K562 (cell line): ENCODE measurements at regions not wholly inside any gene's neighbourhood (a gene's known extent, or its start where the extent isn't known, plus 50 kb on each side); places are given as distances from the start of the nearest gene placed in this dataset.

ENCODE experiments used
- ATAC-seq: fragments of 200-7000 bp; cut with Tn5 transposase; 3 replicates; pipeline ENCODE4 v1.9.1; 2020; ENCODE audit warnings: moderate library complexity
- BruUV-seq: library from RNA; stranded (reverse); fragments of 400-500 nt; replicated peaks from 2 replicates; lab custom pipeline; 2021; lab: Mats Ljungman, UMichigan
- CTCF ChIA-PET: fragments of 300-600 bp; formaldehyde crosslinking; extraction: SDS; loops from one replicate; lab custom pipeline; 2021; ENCODE audit warnings: low intra/inter-chr PET ratio; lab: Yijun Ruan, JAX
- POLR2A ChIA-PET: fragments of 300-600, 350-650 bp; sonication (Branson Sonifier 250); formaldehyde crosslinking; extraction: SDS; loops from one replicate; lab custom pipeline; 2021; ENCODE audit warnings: antibody characterized with exemption, inconsistent platforms; lab: Yijun Ruan, JAX
- DNase-seq, 4 experiments: peaks; one replicate each; pipeline versions ENCODE4 v3.0.0 to v3.0.0-alpha.2; 2011 to 2018; ENCODE audit warnings: low spot score in 3 of 4, mixed read lengths in 3 of 4; ENCODE audit errors: extremely low read depth in 1 of 4
- FAIRE-seq: peaks from 2 replicates; lab custom pipeline; 2011; peaks lifted over from hg19 to GRCh38; lab: Jason Lieb, UNC
- H2AFZ ChIP-seq: 2 replicates; pipeline ENCODE4 v1.6.0; 2011; ENCODE audit warnings: low read depth, low read length, control low read depth, inconsistent platforms
- H3K27ac ChIP-seq: fragments of 200-600 bp; 3 replicates; pipeline ENCODE4 v1.8.0; 2011; ENCODE audit warnings: low read depth, mild to moderate bottlenecking, control low read depth, inconsistent platforms, low read length, moderate library complexity, mixed read lengths; ENCODE audit errors: extremely low read depth
- H3K27me3 ChIP-seq, 2 experiments: fragments of 300-600 bp in 1 of 2; 2 replicates in 1 of 2; 3 replicates in 1 of 2; pipeline versions ENCODE4 v1.6.0 to v1.8.0; 2011; ENCODE audit warnings: inconsistent platforms in 2 of 2, low read length in 2 of 2, mild to moderate bottlenecking in 1 of 2, mixed read lengths in 1 of 2, moderate library complexity in 1 of 2; ENCODE audit not compliant: control insufficient read depth in 2 of 2, insufficient read depth in 2 of 2
- H3K36me3 ChIP-seq: fragments of 300-600 bp; 3 replicates; pipeline ENCODE4 v1.8.0; 2011; ENCODE audit warnings: mild to moderate bottlenecking, low read length, inconsistent platforms; ENCODE audit not compliant: control insufficient read depth, insufficient read depth
- H3K4me1 ChIP-seq, 2 experiments: fragments of 200-600 bp in 1 of 2; replicated peaks in 1 of 2; 2 replicates in 1 of 2; 3 replicates in 1 of 2; pipeline versions ENCODE4 v1.5.1 to v1.8.0; 2011; ENCODE audit warnings: inconsistent platforms in 2 of 2, low read length in 2 of 2, mild to moderate bottlenecking in 1 of 2, mixed read lengths in 1 of 2, moderate library complexity in 1 of 2; ENCODE audit not compliant: control insufficient read depth in 2 of 2, insufficient read depth in 2 of 2
- H3K4me2 ChIP-seq: 2 replicates; pipeline ENCODE4 v1.6.1; 2011; ENCODE audit warnings: low read length, control low read depth, inconsistent platforms, mixed read lengths; ENCODE audit not compliant: insufficient read depth
- H3K4me3 ChIP-seq: fragments of 200-600 bp; sonication (generic), shearing (Covaris generic); 2 replicates; pipeline ENCODE4 v1.5.1; 2016; ENCODE audit warnings: control low read depth, inconsistent platforms
- H3K79me2 ChIP-seq: fragments of 200-600 bp; 3 replicates; pipeline ENCODE4 v1.8.0; 2011; ENCODE audit warnings: low read length, inconsistent platforms; ENCODE audit not compliant: control insufficient read depth, insufficient read depth
- H3K9ac ChIP-seq, 2 experiments: 2 replicates each; pipeline versions ENCODE4 v1.6.0 to v1.6.1; 2011; ENCODE audit warnings: low read depth in 2 of 2, low read length in 2 of 2, control low read depth in 1 of 2, inconsistent platforms in 1 of 2, mild to moderate bottlenecking in 1 of 2, mixed read lengths in 1 of 2; ENCODE audit not compliant: insufficient read depth in 1 of 2
- H3K9me1 ChIP-seq: one replicate; pipeline ENCODE4 v1.6.0; 2011; ENCODE audit warnings: inconsistent platforms, mild to moderate bottlenecking, low read length, moderate library complexity; ENCODE audit not compliant: control insufficient read depth, insufficient read depth
- H3K9me3 ChIP-seq: replicated peaks from 2 replicates; pipeline ENCODE4 v1.5.1; 2011; ENCODE audit warnings: low read depth, low read length, inconsistent platforms; ENCODE audit not compliant: control insufficient read depth, insufficient read depth
- H4K20me1 ChIP-seq: replicated peaks from 2 replicates; pipeline ENCODE4 v1.6.1; 2011; ENCODE audit warnings: low read length, inconsistent platforms, mixed read lengths; ENCODE audit not compliant: control insufficient read depth, insufficient read depth
- ARID3B ChIP-seq: fragments of 250-450 bp; sonication (Bioruptor Pico); IDR thresholded peaks from 2 replicates; pipeline ENCODE4 v1.4.0; 2020; ENCODE audit warnings: borderline replicate concordance
- BHLHE40 ChIP-seq: IDR thresholded peaks from 2 replicates; pipeline ENCODE4 v1.6.1; 2011; ENCODE audit warnings: low read length, improper control_type of control experiment
- ELF1 ChIP-seq: fragments of 200-800 bp; sonication (Bioruptor generic); IDR thresholded peaks from 2 replicates; pipeline ENCODE4 v1.6.1; 2016; ENCODE audit warnings: missing genetic modification characterization, missing compliant biosample characterization
- ELF2 ChIP-seq: fragments of 250-450 bp; sonication (Bioruptor Pico); IDR thresholded peaks from 2 replicates; pipeline ENCODE4 v1.5.0; 2021; ENCODE audit warnings: mild to moderate bottlenecking
- FIP1L1 ChIP-seq: fragments of 200-400 bp; formaldehyde crosslinking; IDR thresholded peaks from 2 replicates; pipeline ENCODE4 v1.6.1; 2018; ENCODE audit warnings: mild to moderate bottlenecking, low read depth, low read length; ENCODE audit not compliant: poor library complexity, severe bottlenecking
- KAT8 ChIP-seq: fragments of 450-650 bp; IDR thresholded peaks from 2 replicates; pipeline ENCODE4 v1.6.1; 2016; ENCODE audit warnings: low read depth, mild to moderate bottlenecking
- NFATC3 ChIP-seq: fragments of 450-650 bp; IDR thresholded peaks from 2 replicates; pipeline ENCODE4 v1.6.1; 2017; ENCODE audit warnings: mild to moderate bottlenecking
- PHB2 ChIP-seq: fragments of 450-650 bp; IDR thresholded peaks from 2 replicates; pipeline ENCODE4 v1.6.1; 2017; ENCODE audit warnings: low read depth
- SMARCB1 ChIP-seq: IDR thresholded peaks from 2 replicates; pipeline ENCODE4 v1.6.1; 2011; ENCODE audit warnings: improper control_type of control experiment, low read depth; ENCODE audit not compliant: insufficient read length
- SMC3 ChIP-seq: conservative IDR thresholded peaks from 2 replicates; pipeline ENCODE4 v1.6.1; 2011; ENCODE audit warnings: low read depth, low read length, improper control_type of control experiment; ENCODE audit not compliant: insufficient read depth
- SNIP1 ChIP-seq: fragments of 450-650 bp; IDR thresholded peaks from 2 replicates; pipeline ENCODE4 v1.7.1; 2017; ENCODE audit warnings: low read depth, mild to moderate bottlenecking
- SREBF2 ChIP-seq: sonication (generic); formaldehyde crosslinking; IDR thresholded peaks from 2 replicates; pipeline ENCODE4 v1.4.0; 2020; ENCODE audit warnings: mild to moderate bottlenecking, missing genetic modification reagents
- STAG1 ChIP-seq: sonication (generic); formaldehyde crosslinking; IDR thresholded peaks from 2 replicates; pipeline ENCODE4 v1.5.0; 2020; ENCODE audit warnings: missing genetic modification reagents, borderline replicate concordance
- ZNF583 ChIP-seq: fragments of 250-450 bp; sonication (Bioruptor Pico); IDR thresholded peaks from 2 replicates; pipeline ENCODE4 v1.4.0; 2020
- ZNF740 ChIP-seq, 3 experiments: fragments of 200-800 bp in 1 of 3; sonication (Bioruptor generic) in 1 of 3; sonication (generic) in 1 of 3; formaldehyde crosslinking in 1 of 3; IDR thresholded peaks; 2 replicates each; pipeline versions ENCODE4 v1.6.1 to v1.8.0; 2016 to 2022; ENCODE audit warnings: mild to moderate bottlenecking in 2 of 3, missing compliant biosample characterization in 2 of 3, missing genetic modification characterization in 2 of 3, missing genetic modification reagents in 1 of 3
- WGBS: fragments of 100-300 bp; shearing (Covaris generic); methylation state at CpG from one replicate; pipeline ENCODE4 v1.1.6; 2016; ENCODE audit warnings: low coverage, mixed read lengths; ENCODE audit not compliant: insufficient coverage; ENCODE audit errors: missing lambda C conversion rate; 5-methylcytosine and 5-hydroxymethylcytosine counted together
- in situ Hi-C: fragments of 300-500 bp; cut with MboI; formaldehyde crosslinking; loops from 4 replicates; pipeline ENCODE4 v1.15.0; 2018; ENCODE audit warnings: inconsistent platforms, mixed read lengths
- intact Hi-C: fragments of 100-400 bp; cut with micrococcal nuclease; formaldehyde crosslinking; loops from 2 replicates; pipeline ENCODE4 v1.14.2; 2022
- TF ChIP-seq, protein P1 (sequence below): fragments of 450-650 bp; IDR thresholded peaks from 2 replicates; pipeline ENCODE4 v1.6.1; 2017; ENCODE audit warnings: antibody characterized with exemption
- TF ChIP-seq, protein P2 (sequence below): sonication (generic); formaldehyde crosslinking; IDR thresholded peaks from 2 replicates; pipeline ENCODE4 v1.8.0; 2022; ENCODE audit warnings: missing genetic modification reagents, mild to moderate bottlenecking, borderline replicate concordance

DNA sequence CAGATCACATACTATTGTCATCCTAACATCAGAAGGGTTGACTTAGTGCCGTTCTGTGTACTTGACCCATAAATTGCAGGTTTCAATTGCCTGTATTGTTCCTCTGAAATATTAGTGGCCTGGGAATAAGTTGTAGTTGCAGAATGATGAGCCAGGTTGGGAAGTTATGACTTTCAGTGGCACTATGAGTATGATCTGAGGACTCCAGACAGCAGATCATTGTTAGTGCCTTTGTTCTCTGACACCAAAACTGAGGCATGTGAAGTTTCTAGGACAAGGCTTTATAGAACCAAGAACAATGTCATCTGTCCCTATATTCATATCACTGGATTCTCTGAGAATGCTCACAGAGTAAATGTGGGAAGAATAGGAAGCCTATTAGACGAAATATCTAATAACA lies 403.7 kb downstream of the STK39 start:
- no peak overlapping the region for H3K4me2 ChIP-seq
- no TSS peak for BruUV-seq
- no peak overlapping the region for H3K9ac ChIP-seq
- FAIRE-seq: no peak
- no peaks in the 10 kb centered on the region for H4K20me1 ChIP-seq
- peaks cover 9 to 12% of the 10 kb centered on the region in 2 experiments; a peak in 3 of 5 replicates for H3K4me1 ChIP-seq
- H3K9me3 ChIP-seq: no peaks in the 10 kb centered on the region
- intact Hi-C loops: no loop called here
- CTCF ChIA-PET: no interaction called here
- TF ChIP-seq, protein P1, sequence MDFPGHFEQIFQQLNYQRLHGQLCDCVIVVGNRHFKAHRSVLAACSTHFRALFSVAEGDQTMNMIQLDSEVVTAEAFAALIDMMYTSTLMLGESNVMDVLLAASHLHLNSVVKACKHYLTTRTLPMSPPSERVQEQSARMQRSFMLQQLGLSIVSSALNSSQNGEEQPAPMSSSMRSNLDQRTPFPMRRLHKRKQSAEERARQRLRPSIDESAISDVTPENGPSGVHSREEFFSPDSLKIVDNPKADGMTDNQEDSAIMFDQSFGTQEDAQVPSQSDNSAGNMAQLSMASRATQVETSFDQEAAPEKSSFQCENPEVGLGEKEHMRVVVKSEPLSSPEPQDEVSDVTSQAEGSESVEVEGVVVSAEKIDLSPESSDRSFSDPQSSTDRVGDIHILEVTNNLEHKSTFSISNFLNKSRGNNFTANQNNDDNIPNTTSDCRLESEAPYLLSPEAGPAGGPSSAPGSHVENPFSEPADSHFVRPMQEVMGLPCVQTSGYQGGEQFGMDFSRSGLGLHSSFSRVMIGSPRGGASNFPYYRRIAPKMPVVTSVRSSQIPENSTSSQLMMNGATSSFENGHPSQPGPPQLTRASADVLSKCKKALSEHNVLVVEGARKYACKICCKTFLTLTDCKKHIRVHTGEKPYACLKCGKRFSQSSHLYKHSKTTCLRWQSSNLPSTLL: no peak
- TF ChIP-seq ELF2 (CRISPR knock-in tag): no peak
- TF ChIP-seq SNIP1: no peak
- TF ChIP-seq ZNF740 (CRISPR knock-in tag; IDR thresholded peaks at IDR 0.05): no peak
- no peak for TF ChIP-seq ZNF740 (tag; IDR thresholded peaks at IDR 0.05)
- no peak for TF ChIP-seq SMARCB1
- TF ChIP-seq ARID3B (CRISPR knock-in tag): no peak
- no peak for TF ChIP-seq ZNF583 (CRISPR knock-in tag)
- no peak for TF ChIP-seq KAT8
- TF ChIP-seq ELF1: no peak
- no peak for TF ChIP-seq SREBF2 (CRISPR knock-in tag)
- no peak for TF ChIP-seq SMC3
- TF ChIP-seq, protein P2, sequence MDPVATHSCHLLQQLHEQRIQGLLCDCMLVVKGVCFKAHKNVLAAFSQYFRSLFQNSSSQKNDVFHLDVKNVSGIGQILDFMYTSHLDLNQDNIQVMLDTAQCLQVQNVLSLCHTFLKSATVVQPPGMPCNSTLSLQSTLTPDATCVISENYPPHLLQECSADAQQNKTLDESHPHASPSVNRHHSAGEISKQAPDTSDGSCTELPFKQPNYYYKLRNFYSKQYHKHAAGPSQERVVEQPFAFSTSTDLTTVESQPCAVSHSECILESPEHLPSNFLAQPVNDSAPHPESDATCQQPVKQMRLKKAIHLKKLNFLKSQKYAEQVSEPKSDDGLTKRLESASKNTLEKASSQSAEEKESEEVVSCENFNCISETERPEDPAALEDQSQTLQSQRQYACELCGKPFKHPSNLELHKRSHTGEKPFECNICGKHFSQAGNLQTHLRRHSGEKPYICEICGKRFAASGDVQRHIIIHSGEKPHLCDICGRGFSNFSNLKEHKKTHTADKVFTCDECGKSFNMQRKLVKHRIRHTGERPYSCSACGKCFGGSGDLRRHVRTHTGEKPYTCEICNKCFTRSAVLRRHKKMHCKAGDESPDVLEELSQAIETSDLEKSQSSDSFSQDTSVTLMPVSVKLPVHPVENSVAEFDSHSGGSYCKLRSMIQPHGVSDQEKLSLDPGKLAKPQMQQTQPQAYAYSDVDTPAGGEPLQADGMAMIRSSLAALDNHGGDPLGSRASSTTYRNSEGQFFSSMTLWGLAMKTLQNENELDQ (CRISPR knock-in tag): no peak
- TF ChIP-seq BHLHE40: no peak
- no peak for TF ChIP-seq PHB2
- TF ChIP-seq STAG1 (CRISPR knock-in tag): no peak
- TF ChIP-seq NFATC3: no peak
- no peak for TF ChIP-seq FIP1L1
- TF ChIP-seq, all 486 proteins: peak for 0
- Histone ChIP-seq H3K36me3 (peaks cover 47% of the 10 kb centered on the region), H3K27ac (no peak overlapping the region), H3K27me3 (no peaks in the 10 kb centered on the region), H3K9me1 (no peaks in the 10 kb centered on the region), H3K4me3 (no peak overlapping the region), H3K79me2 (peaks cover 29% of the 10 kb centered on the region), H2AFZ (no peak overlapping the region)
- DNase-seq: no peak
- in situ Hi-C loops: no loop called here
- POLR2A ChIA-PET: no interaction called here
- 87% methylated on average over 2 of the region's 2 CpGs for WGBS
- no peak for ATAC-seq
